ENCODE measurements at regions not wholly inside any gene's neighbourhood (a gene's known extent, or its start where the extent isn't known, plus 50 kb on each side); places are given as distances from the start of the nearest gene placed in this dataset.

- TF ChIP-seq CTCF (IDR thresholded peaks at IDR 0.05) = no peak
- no peak for TF ChIP-seq POLR2A (IDR thresholded peaks at IDR 0.05)
These were observed 168.0 kb downstream of the LY86 start for GRCh38 chr6:6756526-6756925.

Data from uterus (tissue), 2 donors.